EL (cell line): ENCODE measurements at regions not wholly inside any gene's neighbourhood (a gene's known extent, or its start where the extent isn't known, plus 50 kb on each side); places are given as distances from the start of the nearest gene placed in this dataset.
A peak's percentile ranks its signal among the peaks of the same experiment; 100 is the strongest.
"Not testable (repeated sequence)": the region's sequence is repeated elsewhere in the genome, so short reads cannot be mapped to it uniquely, and the experiment has no call there.

Experiments
- DNase-seq: peaks from one replicate; pipeline ENCODE4 v3.0.0-alpha.2; 2016

DNA sequence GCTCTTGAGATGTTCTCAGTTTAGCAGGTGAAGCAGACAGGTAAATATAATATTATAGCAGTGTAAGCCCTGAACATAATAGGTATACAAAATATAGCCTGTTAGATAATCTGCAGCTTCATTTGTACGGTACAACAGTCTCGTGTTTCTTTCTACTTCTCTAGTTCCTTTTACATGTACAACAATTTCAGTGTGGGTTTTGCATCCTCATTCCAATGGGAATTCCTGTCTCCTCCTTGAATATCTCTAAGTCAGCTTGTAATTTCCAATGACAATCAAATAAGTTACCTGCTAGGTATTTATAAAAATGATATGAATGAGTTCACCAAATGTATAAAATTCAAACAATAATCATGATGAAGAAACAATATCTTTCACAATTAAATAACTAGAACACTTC, 330.0 kb upstream of the RND3 start:
- DNase-seq: no peak

DNA sequence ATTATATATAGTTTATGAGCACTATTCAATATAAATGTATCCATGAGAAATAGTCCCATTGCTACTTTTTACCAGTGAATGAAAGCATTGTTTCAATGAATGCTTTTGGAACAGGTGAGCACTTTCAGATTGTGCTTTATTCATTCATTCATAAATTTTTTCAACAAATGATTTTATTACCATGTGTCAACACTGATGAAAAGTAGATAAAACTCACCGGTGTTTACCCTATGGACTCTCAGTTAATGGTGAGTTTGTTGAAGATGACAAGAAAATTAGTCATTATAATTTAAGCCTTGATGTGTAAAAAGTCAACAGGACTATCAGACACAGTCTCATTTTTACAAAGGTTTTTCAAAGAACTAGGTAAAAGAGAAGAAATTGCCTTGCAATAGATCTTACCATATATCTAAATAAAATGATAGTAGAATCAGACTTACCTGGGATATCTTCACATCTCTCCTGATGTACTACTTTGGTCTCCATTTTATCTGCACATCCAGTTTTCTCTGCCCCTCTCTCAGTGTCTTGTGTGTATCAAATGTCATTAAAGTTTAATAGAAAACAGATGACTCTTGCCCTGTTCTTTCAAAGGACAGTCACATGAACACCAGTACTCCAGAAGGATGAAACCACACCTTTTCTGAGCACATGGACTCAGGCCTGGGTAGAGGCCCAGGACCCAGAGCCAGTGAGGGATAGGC, 325.3 kb upstream of the RND3 start:
- no peak for DNase-seq

GRCh38 chr2:150812066-150812465, 324.6 kb upstream of the RND3 start:
- no peak for DNase-seq

- DNase-seq: no peak
These were observed 323.9 kb upstream of the RND3 start for GRCh38 chr2:150811259-150811855.

- DNase-seq: no peak
These were observed 321.6 kb upstream of the RND3 start for GRCh38 chr2:150809103-150809502.

DNA sequence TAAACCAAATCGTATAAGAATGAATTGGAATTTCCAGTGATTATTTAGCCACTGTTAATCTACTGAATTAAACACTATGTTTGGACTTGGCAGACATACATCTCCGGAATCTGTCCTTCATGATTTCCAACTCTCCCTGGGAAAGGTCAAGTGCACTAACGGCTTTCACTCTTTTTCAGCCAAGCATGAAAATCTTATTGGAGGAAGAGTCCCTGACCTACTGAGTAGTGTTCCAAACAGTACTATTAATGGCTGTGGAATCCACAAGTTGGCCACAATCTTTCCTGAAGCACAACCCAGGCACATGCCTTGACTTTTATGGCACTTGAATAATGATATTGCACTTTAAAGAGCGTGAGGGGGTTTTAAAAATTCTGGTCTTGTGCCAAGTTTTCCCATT, 318.9 kb upstream of the RND3 start:
- DNase-seq: no peak

- no peak for DNase-seq
These were observed 316.4 kb upstream of the RND3 start for GRCh38 chr2:150803689-150804398.

DNA sequence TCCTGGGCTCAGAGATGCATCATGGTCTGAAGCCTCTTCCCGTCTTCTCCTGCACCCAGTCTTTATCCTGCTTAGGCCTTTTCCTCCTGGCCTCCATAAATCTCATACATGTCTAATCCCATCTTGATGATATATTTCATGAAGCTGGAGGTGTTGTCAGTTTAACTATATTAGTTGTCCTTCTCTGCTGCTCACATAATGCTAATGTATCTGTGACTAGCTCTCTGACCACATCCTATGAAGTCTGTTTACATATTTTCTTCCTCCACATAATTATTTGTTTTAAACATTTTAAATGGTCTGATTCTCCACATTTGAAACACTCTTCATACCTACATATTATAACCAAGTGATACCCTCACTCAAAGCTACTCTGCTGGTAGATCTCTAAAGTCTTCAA, 315.2 kb upstream of the RND3 start:
- no peak for DNase-seq

DNA sequence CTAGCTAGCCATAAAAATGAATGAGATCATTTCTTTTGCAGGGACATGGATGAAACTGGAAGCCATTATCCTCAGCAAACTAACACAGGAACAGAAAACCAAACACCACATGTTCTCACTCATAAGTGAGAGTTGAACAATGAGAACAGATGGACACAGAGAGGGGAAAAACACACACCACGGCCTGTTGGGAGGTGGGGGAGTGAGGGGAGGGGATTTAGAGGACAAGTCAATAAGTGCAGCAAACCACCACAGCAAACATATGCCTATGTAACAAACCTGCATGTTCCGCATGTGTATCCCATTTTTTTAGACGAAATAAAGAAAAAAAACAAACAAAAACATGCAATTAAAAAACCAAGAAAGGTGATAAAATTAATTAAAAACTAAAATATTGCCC, 308.8 kb upstream of the RND3 start:
- not testable (repeated sequence) for DNase-seq

- no peak for DNase-seq
These were observed 305.4 kb upstream of the RND3 start for GRCh38 chr2:150792780-150793300.

DNA sequence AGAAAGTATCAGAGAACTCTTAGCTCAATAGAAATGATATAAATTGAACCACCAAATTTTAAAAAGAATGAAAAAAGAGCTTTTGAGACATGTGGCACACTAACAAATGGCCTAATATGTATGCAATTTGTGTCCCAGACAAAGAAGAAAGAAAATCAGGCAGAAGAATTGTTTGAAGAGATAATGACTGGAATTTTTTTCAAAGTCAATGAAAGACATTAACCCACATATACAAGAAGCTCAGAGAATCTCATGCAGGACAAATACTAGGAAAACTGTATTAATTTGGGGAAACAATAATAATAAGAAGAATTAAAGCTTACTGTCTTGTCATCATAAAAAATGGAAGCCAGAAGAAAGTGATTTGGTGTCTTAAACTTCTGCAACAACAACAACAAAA, 304.1 kb upstream of the RND3 start:
- DNase-seq: no peak

- DNase-seq: no peak
These were observed 302.0 kb upstream of the RND3 start for GRCh38 chr2:150789376-150789905.

DNA sequence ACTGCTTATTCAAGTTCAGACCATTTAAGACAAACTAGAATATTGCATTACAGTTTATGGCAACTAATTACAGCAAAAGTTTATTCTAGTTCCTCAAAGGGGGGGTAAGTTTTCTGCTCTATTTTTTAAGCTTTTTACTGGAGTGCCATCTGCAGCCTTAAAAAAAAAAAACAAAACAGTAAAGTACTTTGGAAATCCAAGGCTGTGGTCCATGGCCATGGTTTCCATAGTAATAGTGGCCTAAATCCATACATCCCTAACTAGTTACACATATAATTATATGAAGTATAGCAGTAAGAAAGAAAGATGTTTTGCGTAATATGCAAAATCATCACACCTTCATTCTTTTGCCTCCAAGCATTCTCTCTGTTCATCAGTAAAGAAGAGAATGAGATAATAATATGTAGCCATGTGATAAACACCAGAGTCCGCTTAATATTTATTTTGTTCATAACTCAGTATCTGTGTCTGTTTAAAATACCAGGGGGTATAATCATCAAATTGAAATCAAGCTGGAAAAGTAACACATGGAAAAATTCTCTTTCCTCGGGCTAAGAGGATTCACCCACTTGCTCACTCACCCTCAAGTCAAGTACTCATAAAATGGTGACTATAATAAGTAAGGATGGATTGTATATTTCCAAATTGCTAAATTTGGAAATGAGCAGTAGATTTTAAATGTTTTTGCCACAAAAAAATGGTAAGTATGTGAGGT, 301.1 kb upstream of the RND3 start:
- peak; percentile 40 for DNase-seq

GRCh38 chr2:150787353-150788093, 300.1 kb upstream of the RND3 start:
- DNase-seq: no peak

DNA sequence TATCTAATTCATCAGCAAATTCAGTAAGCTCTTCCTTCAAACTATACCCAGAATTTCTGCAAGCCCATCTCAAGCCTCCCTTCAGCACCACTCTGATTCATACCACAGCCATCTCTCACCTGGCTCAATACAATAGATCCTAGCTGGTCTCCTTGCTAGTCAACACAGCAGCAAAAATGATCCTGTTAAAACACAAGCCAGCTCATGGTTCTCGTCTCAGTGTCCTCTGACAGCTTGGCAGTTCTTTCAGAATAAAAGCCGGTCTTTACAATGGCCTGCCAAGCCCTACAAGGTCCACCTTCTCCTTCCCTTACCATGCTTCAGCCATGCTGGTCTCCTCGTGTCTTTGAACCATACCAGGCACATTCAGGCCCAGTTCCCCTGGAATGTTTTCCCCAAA, 296.9 kb upstream of the RND3 start:
- DNase-seq: no peak

DNA sequence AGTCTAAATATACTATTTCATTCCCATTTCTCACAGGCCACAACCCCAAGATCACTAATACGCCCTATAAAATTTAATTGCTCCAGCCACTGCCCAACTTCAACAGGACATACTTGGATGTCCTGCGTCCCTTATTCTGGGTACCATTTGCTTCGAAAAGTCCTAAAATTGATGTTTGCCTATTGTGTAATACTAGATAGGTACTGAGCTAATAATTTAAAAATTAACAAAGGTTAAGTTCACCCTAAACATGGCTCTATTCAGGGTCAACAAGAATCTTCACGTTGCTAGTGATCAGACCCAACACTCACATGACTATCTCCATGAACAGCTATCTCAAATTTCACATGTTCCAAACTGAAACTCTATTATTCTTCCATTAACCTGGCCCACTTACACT, 296.4 kb upstream of the RND3 start:
- DNase-seq: no peak

DNA sequence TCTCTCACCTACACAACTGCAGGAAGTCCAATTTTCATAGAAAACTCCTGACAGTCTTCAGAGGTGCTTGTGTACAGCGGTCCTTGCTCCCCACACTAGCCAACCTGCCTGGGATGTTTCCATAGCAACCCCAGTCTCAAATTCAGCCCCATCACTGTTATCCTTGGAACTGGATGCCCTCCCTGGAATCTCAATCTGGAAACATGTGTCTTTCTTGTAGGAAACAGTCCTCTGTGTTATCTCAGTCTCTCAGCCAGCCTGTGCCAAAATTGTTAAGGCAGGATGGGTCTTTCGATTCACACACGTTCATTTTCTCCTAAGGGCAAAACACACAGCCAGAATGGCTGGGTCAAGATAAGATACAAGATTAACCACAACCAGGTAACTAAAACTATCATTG, 295.5 kb upstream of the RND3 start:
- no peak for DNase-seq

GRCh38 chr2:150782613-150783012, 295.1 kb upstream of the RND3 start:
- DNase-seq: no peak

- DNase-seq: no peak
These were observed 293.7 kb upstream of the RND3 start for GRCh38 chr2:150781142-150781541.

DNA sequence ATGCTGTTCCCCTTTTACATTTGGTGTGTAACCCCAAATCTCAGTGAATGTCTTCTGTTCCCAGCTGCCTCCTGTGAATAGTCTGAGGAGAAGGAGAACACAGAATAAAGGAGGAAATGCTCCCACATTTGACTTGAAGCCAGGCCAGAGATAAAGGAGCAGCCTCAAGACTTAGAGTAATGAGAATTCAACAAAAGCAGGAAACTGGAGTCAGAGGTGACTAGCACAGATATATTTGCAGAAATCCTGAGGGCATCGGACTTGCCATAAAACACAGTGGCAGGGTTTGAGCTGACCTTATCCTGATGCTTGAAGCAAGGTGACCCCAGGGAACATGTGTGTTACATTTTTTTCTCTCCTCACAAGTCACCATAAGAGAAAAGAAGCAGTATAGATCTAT, 291.4 kb upstream of the RND3 start:
- peak; percentile 10 for DNase-seq

- DNase-seq: no peak
These were observed 282.0 kb upstream of the RND3 start for GRCh38 chr2:150769421-150769820.

DNA sequence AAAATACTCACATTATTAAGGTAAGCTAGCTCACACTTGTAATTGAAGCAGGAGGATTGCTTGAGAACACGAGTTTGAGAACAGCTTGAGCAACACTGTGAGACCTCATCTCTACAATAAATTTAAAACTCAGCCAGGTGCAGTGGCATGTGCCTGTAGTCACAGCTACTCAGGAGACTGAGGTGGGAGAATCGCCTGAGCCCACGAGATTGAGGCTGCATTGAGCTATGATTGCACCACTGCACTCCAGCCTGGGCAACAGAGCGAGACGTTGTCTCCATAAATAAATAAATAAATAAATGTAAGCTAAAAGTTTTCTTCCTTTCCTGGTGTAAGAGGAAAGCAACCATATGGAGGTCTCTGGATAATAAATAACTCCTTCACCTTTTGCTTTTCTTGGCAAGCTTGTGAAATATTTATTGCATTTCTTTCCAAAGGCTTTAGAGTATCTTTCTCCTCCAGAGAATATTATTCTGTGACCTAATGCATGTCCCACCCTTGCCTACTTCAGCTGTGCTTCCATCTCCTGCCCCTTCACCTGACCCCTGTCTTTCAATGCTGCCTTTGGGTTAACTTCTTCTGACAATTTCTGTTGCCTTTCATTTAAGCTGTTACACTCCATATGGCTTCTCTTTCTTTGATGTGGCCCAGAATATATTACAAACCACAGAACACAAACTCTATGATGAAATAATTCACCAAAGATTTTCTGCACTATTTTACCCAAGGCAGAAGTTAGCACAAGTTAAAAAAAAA, 280.7 kb upstream of the RND3 start:
- DNase-seq: no peak
